ENCODE measurements at regions not wholly inside any gene's neighbourhood (a gene's known extent, or its start where the extent isn't known, plus 50 kb on each side); places are given as distances from the start of the nearest gene placed in this dataset.

GRCh38 chrX:42384956-42385355 lies 393.0 kb downstream of the PPP1R2C start:
- POLR2A ChIA-PET, result no interaction called here
- CTCF ChIA-PET, result no interaction called here

More at GRCh38 chrX:42384956-42385355, 393.0 kb downstream of the PPP1R2C start:
- BruUV-seq (replicated peaks), result no TSS peak
- no peaks in the 10 kb centered on the region for H3K9me3 ChIP-seq (ENCODE audit: control insufficient read depth in 1 of 2, insufficient read depth in 1 of 2, low read depth in 1 of 2, low read length in 2 of 2)
- peak; percentile 47 for ATAC-seq
- intact Hi-C loops (cut with micrococcal nuclease), result no loop called here
- no peaks in the 10 kb centered on the region for H3K27me3 ChIP-seq (ENCODE audit: insufficient read depth, low read length)
- no peak overlapping the region for H2AFZ ChIP-seq (ENCODE audit: low read depth, low read length, poor library complexity, severe bottlenecking)
- H3K9ac ChIP-seq (ENCODE audit: low read length), result no peak overlapping the region
- H3K4me3 ChIP-seq (replicated peaks in 1 of 2; ENCODE audit: low read depth in 1 of 2, low read length in 2 of 2), result no peak overlapping the region
- no peaks in the 10 kb centered on the region for H3K36me3 ChIP-seq (ENCODE audit: control insufficient read depth in 1 of 2, insufficient read depth in 2 of 2, low read length in 2 of 2)
- TF ChIP-seq JUND (IDR thresholded peaks at IDR 0.05), result no peak
- no peak for TF ChIP-seq RAD21 (IDR thresholded peaks at IDR 0.05; ENCODE audit: low read depth)
- no peak for TF ChIP-seq ELF1 (IDR thresholded peaks at IDR 0.05; ENCODE audit: borderline replicate concordance, low read depth)
- TF ChIP-seq CEBPB (IDR thresholded peaks at IDR 0.05; ENCODE audit: low read depth), result no peak
- no peak for TF ChIP-seq EZH2phosphoT487 (IDR thresholded peaks at IDR 0.05; ENCODE audit: borderline replicate concordance)
- no peak for TF ChIP-seq CTCF (IDR thresholded peaks at IDR 0.05 in 2 of 3, conservative IDR thresholded peaks at IDR 0.05 in 1 of 3; ENCODE audit: borderline replicate concordance in 1 of 3, insufficient read depth in 1 of 3, low read depth in 2 of 3, low read length in 2 of 3)
- TF ChIP-seq SP1 (IDR thresholded peaks at IDR 0.05; ENCODE audit: low read depth), result no peak
- no peak for TF ChIP-seq YY1 (IDR thresholded peaks at IDR 0.05; ENCODE audit: extremely low read depth, insufficient replicate concordance, low read depth, low read length)
- no peak for TF ChIP-seq ATF3 (IDR thresholded peaks at IDR 0.05)
- no peak for TF ChIP-seq ZFX (IDR thresholded peaks at IDR 0.05)
- TF ChIP-seq MAX (IDR thresholded peaks at IDR 0.05), result no peak
- TF ChIP-seq ZNF274 (IDR thresholded peaks at IDR 0.05; ENCODE audit: low read depth, low read length), result no peak
- no peak for TF ChIP-seq SIN3A (IDR thresholded peaks at IDR 0.05; ENCODE audit: low read depth)
- TF ChIP-seq EZH2 (IDR thresholded peaks at IDR 0.05), result no peak
- TF ChIP-seq ZBTB33 (IDR thresholded peaks at IDR 0.05; ENCODE audit: extremely low read depth, insufficient replicate concordance, low read length), result no peak
- TF ChIP-seq POLR2A (IDR thresholded peaks at IDR 0.05; ENCODE audit: borderline replicate concordance, extremely low read depth, insufficient read depth, insufficient read length), result no peak
- no peak for TF ChIP-seq POLR2AphosphoS5 (IDR thresholded peaks at IDR 0.05; ENCODE audit: low read depth, low read length)
- no peaks in the 10 kb centered on the region for H4K20me1 ChIP-seq (ENCODE audit: insufficient read depth)
- H3K4me2 ChIP-seq (ENCODE audit: low read length), result no peak overlapping the region
- no peak for DNase-seq (ENCODE audit: low read depth, low spot score)
- RAD21 ChIA-PET (ENCODE audit: low non-redundant PET in 1 of 2, low total read pairs in 2 of 2, uncharacterized antibody in 2 of 2, unreplicated experiment in 2 of 2), result no interaction called here
- no peaks in the 10 kb centered on the region for H3K9me2 ChIP-seq (ENCODE audit: insufficient read depth)
- peaks cover 0 to 10% of the 10 kb centered on the region in 2 experiments; a peak in 1 of 4 replicates for H3K4me1 ChIP-seq (ENCODE audit: control insufficient read depth in 1 of 2, insufficient read depth in 2 of 2, low read length in 2 of 2)
- no peaks in the 10 kb centered on the region for H3K79me2 ChIP-seq (ENCODE audit: insufficient read depth, low read length)
- H3K27ac ChIP-seq (ENCODE audit: low read depth, low read length), result no peak overlapping the region
